ENCODE measurements at regions not wholly inside any gene's neighbourhood (a gene's known extent, or its start where the extent isn't known, plus 50 kb on each side); places are given as distances from the start of the nearest gene placed in this dataset.

DNA sequence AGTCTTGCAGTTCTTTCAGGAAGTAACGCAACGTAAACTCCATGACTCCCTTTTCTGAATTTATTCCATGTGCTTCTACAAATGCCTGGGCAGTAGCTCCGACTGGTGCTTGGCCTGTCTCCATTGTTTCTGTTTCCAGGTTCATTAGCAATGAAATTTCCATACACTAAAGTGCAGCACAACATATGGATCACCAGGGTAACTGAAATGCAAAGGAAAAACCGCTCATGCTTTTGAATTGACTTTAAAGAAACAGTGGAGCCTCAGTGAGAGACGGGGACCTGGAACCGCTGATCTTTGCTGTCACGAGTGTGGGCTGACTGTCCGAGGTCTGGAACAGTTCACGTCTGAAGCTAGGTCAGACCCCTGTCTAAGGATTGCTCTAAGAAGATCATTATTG, 126.5 kb upstream of the IGFBP3 start (continued):
- TF ChIP-seq, protein P1, sequence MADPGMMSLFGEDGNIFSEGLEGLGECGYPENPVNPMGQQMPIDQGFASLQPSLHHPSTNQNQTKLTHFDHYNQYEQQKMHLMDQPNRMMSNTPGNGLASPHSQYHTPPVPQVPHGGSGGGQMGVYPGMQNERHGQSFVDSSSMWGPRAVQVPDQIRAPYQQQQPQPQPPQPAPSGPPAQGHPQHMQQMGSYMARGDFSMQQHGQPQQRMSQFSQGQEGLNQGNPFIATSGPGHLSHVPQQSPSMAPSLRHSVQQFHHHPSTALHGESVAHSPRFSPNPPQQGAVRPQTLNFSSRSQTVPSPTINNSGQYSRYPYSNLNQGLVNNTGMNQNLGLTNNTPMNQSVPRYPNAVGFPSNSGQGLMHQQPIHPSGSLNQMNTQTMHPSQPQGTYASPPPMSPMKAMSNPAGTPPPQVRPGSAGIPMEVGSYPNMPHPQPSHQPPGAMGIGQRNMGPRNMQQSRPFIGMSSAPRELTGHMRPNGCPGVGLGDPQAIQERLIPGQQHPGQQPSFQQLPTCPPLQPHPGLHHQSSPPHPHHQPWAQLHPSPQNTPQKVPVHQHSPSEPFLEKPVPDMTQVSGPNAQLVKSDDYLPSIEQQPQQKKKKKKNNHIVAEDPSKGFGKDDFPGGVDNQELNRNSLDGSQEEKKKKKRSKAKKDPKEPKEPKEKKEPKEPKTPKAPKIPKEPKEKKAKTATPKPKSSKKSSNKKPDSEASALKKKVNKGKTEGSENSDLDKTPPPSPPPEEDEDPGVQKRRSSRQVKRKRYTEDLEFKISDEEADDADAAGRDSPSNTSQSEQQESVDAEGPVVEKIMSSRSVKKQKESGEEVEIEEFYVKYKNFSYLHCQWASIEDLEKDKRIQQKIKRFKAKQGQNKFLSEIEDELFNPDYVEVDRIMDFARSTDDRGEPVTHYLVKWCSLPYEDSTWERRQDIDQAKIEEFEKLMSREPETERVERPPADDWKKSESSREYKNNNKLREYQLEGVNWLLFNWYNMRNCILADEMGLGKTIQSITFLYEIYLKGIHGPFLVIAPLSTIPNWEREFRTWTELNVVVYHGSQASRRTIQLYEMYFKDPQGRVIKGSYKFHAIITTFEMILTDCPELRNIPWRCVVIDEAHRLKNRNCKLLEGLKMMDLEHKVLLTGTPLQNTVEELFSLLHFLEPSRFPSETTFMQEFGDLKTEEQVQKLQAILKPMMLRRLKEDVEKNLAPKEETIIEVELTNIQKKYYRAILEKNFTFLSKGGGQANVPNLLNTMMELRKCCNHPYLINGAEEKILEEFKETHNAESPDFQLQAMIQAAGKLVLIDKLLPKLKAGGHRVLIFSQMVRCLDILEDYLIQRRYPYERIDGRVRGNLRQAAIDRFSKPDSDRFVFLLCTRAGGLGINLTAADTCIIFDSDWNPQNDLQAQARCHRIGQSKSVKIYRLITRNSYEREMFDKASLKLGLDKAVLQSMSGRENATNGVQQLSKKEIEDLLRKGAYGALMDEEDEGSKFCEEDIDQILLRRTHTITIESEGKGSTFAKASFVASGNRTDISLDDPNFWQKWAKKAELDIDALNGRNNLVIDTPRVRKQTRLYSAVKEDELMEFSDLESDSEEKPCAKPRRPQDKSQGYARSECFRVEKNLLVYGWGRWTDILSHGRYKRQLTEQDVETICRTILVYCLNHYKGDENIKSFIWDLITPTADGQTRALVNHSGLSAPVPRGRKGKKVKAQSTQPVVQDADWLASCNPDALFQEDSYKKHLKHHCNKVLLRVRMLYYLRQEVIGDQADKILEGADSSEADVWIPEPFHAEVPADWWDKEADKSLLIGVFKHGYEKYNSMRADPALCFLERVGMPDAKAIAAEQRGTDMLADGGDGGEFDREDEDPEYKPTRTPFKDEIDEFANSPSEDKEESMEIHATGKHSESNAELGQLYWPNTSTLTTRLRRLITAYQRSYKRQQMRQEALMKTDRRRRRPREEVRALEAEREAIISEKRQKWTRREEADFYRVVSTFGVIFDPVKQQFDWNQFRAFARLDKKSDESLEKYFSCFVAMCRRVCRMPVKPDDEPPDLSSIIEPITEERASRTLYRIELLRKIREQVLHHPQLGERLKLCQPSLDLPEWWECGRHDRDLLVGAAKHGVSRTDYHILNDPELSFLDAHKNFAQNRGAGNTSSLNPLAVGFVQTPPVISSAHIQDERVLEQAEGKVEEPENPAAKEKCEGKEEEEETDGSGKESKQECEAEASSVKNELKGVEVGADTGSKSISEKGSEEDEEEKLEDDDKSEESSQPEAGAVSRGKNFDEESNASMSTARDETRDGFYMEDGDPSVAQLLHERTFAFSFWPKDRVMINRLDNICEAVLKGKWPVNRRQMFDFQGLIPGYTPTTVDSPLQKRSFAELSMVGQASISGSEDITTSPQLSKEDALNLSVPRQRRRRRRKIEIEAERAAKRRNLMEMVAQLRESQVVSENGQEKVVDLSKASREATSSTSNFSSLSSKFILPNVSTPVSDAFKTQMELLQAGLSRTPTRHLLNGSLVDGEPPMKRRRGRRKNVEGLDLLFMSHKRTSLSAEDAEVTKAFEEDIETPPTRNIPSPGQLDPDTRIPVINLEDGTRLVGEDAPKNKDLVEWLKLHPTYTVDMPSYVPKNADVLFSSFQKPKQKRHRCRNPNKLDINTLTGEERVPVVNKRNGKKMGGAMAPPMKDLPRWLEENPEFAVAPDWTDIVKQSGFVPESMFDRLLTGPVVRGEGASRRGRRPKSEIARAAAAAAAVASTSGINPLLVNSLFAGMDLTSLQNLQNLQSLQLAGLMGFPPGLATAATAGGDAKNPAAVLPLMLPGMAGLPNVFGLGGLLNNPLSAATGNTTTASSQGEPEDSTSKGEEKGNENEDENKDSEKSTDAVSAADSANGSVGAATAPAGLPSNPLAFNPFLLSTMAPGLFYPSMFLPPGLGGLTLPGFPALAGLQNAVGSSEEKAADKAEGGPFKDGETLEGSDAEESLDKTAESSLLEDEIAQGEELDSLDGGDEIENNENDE (IDR thresholded peaks at IDR 0.05; ENCODE audit: insufficient replicate concordance, low read length) = no peak
- TF ChIP-seq EP300 (IDR thresholded peaks at IDR 0.05; ENCODE audit: borderline replicate concordance in 1 of 2, low read depth in 2 of 2, low read length in 2 of 2) (no peak), RXRA (IDR thresholded peaks at IDR 0.05; ENCODE audit: insufficient read depth, low read depth, low read length) (no peak), CBX5 (IDR thresholded peaks at IDR 0.05; ENCODE audit: low read depth, low read length) (no peak), GTF2F1 (IDR thresholded peaks at IDR 0.05; ENCODE audit: borderline replicate concordance, low read depth, low read length) (no peak), BACH1 (IDR thresholded peaks at IDR 0.05; ENCODE audit: low read length) (no peak), KDM5A (IDR thresholded peaks at IDR 0.05; ENCODE audit: low read length) (no peak), KDM1A (IDR thresholded peaks at IDR 0.05; ENCODE audit: borderline replicate concordance, low read length) (no peak), POU5F1 (IDR thresholded peaks at IDR 0.05; ENCODE audit: low read depth, low read length) (no peak), TCF12 (IDR thresholded peaks at IDR 0.05; ENCODE audit: low read depth, low read length) (no peak), CEBPB (IDR thresholded peaks at IDR 0.05; ENCODE audit: low read depth, low read length) (no peak)

All from H1 (cell line).